Fibroblast of villous mesenchyme (primary cell): ENCODE measurements at regions not wholly inside any gene's neighbourhood (a gene's known extent, or its start where the extent isn't known, plus 50 kb on each side); places are given as distances from the start of the nearest gene placed in this dataset.

Experiments used
- DNase-seq: peaks from one replicate; pipeline ENCODE4 v3.0.0-alpha.2; 2010; ENCODE audit warnings: low read depth
- H3K4me3 ChIP-seq: 2 replicates; pipeline ENCODE4 v1.5.1; 2011; ENCODE audit warnings: low read depth, mild to moderate bottlenecking, low read length
- CTCF ChIP-seq: IDR thresholded peaks from 2 replicates; pipeline ENCODE4 v1.5.1; 2012; ENCODE audit warnings: low read depth, mild to moderate bottlenecking, low read length; ENCODE audit not compliant: insufficient read depth

DNA sequence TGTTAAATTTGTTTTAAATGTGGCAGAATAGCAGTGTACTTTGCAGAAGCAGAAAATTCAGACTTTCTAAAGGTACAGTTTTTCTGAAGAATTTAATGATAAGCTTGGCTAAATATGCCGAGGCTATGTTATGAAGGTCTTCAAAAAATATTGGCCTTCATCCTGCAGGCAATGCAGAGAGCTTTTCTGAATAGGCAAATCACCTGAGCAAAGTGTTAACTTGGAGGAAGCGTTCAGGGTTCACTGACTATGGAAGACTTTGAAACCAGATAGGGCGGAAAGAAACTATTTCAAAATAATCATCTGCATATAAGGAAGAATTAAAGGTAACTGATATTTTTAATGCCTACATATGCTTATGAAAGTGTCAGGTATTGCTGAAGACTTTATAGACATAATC lies 133.7 kb upstream of the SETBP1 start:
- H3K4me3 ChIP-seq = no peak overlapping the region
- DNase-seq = no peak
- no peak for TF ChIP-seq CTCF

GRCh38 chr18:44548291-44549221 lies 132.1 kb upstream of the SETBP1 start:
- TF ChIP-seq CTCF = no peak
- H3K4me3 ChIP-seq = no peak overlapping the region
- DNase-seq = peak; percentile 95

- no peak for DNase-seq
- TF ChIP-seq CTCF = no peak
- no peak overlapping the region for H3K4me3 ChIP-seq
Observed at GRCh38 chr18:44552706-44553105, 128.0 kb upstream of the SETBP1 start.

- DNase-seq = no peak
Observed at GRCh38 chr18:44556296-44556695, 124.4 kb upstream of the SETBP1 start.

DNA sequence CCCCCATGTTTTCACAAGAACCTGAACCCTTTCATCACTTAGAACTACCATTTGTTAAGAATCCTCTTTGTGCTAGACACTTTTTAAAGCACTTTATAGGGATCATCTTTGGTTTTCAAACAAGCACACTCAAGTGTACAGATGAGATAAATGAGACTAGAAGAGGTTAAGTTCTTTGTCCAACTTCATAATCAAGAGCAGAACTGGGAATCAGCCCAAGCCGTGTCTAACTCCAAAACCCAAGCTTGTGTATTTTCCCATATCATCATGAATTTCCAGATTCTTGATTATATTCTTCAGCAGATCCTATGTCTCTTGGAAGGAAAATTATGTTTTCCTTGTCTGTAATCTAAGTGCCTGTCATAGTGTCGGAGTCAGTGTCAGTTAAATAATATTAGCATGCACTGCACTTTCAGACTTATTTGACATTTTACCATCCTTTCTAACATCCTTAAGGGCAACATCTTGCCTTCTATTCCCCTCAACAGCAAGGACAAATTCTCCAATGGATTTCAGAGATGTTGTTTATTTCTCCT lies 123.0 kb upstream of the SETBP1 start:
- no peak for DNase-seq
- no peak overlapping the region for H3K4me3 ChIP-seq
- no peak for TF ChIP-seq CTCF

More at GRCh38 chr18:44556296-44556695, 124.4 kb upstream of the SETBP1 start:
- H3K4me3 ChIP-seq = no peak overlapping the region
- no peak for TF ChIP-seq CTCF

DNA sequence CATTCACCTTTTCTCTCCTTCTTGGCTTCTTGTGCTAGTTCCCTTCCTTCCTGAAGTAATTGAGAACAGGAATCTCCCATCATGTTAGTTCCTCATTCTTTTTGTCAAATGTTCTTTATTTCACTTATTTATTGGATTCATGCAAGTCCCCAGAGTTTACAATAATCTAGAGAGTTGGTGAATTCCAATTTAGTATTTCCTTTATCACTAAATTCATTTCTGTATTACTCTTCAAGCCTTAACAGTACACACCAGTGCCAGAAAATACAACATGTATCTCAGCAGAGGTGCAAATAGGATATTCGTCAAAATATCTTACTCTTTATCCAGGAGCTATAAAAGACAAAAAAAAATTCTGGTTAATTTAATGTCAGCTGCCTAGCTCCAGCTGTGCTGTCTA lies 121.9 kb upstream of the SETBP1 start:
- no peak overlapping the region for H3K4me3 ChIP-seq
- TF ChIP-seq CTCF = no peak
- DNase-seq = no peak

DNA sequence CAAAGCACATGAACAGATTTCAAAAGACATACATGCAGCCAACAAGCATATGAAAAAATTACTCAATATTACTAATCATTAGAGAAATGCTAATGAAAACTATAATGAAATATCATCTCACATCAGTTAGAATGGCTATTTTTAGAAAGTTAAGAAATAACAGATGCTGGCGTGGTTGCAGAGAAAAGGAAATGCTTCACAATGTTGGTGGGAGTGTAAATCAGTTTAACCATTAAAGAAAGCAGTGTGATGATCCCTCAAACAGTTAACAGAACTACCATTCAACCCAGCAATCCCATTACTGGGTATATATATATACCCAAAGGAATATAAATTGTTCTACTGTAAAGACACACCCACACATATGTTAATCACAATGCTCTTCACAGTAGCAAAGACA lies 117.7 kb upstream of the SETBP1 start:
- TF ChIP-seq CTCF = no peak
- DNase-seq = no peak
- H3K4me3 ChIP-seq = no peak overlapping the region
